BLaER1 treated with 17β-estradiol and CSF1 and Interleukin-3, amounts not matched to agents 10 nM and 100 nM (cell line): ENCODE measurements at regions not wholly inside any gene's neighbourhood (a gene's known extent, or its start where the extent isn't known, plus 50 kb on each side); places are given as distances from the start of the nearest gene placed in this dataset.

ENCODE experiments used
- H3K27ac ChIP-seq, 11 experiments: shearing (Covaris generic); formaldehyde crosslinking; 2 replicates each; pipeline ENCODE4 v1.8.1; 2022
- H3K27me3 ChIP-seq, 11 experiments: shearing (Covaris generic); formaldehyde crosslinking; 2 replicates each; pipeline ENCODE4 v1.8.1; 2022
- H3K36me3 ChIP-seq, 11 experiments: shearing (Covaris generic); formaldehyde crosslinking; 2 replicates each; pipeline ENCODE4 v1.8.1; 2022
- H3K4me1 ChIP-seq, 10 experiments: shearing (Covaris generic); formaldehyde crosslinking; 2 replicates each; pipeline ENCODE4 v1.8.1; 2022
- H3K4me2 ChIP-seq, 11 experiments: shearing (Covaris generic); formaldehyde crosslinking; 2 replicates each; pipeline ENCODE4 v1.8.1; 2022
- H3K4me3 ChIP-seq, 10 experiments: shearing (Covaris generic); formaldehyde crosslinking; 2 replicates each; pipeline ENCODE4 v1.8.1; 2022
- H3K9ac ChIP-seq, 11 experiments: shearing (Covaris generic); formaldehyde crosslinking; 2 replicates each; pipeline ENCODE4 v1.8.1; 2022
- H3K9me3 ChIP-seq, 11 experiments: shearing (Covaris generic); formaldehyde crosslinking; replicated peaks in 1 of 11; 2 replicates each; pipeline ENCODE4 v1.8.1; 2022
- H4K20me1 ChIP-seq, 11 experiments: shearing (Covaris generic); formaldehyde crosslinking; 2 replicates each; pipeline ENCODE4 v1.8.1; 2022
- Cebpa-rat ChIP-seq, 11 experiments: shearing (Covaris generic); IDR thresholded peaks; 2 replicates each; pipeline ENCODE4 v1.8.1; 2022

DNA sequence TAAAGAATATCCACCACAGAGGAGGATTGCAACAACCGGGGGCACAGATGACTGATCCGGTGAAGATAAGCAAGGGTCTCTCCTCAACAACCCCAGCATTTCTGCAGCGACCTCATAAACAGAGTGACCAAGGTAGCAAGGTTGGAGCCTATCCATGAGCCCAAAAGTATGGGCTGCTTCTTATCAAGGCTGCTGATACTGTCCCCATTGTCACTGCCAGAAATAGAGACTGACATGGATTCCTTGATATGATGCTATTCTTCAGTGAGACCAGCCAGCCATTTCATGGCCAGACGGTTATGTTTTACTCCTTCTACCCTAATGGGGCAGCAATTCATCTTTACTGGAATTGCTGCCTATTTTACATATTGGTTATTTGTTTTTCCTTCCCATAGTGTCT lies 61.9 kb upstream of the ARHGAP5 start:
- H4K20me1 ChIP-seq = no peaks in the 10 kb centered on the region
- H3K4me3 ChIP-seq = no peak overlapping the region
- H3K27ac ChIP-seq = no peak overlapping the region
- H3K9ac ChIP-seq = no peak overlapping the region
- no peaks in the 10 kb centered on the region for H3K36me3 ChIP-seq
- peaks cover 6 to 21% (median 10%) of the 10 kb centered on the region in 10 experiments; a peak in 17 of 20 replicates for H3K4me1 ChIP-seq
- no peaks in the 10 kb centered on the region for H3K27me3 ChIP-seq
- no peak for TF ChIP-seq Cebpa-rat (IDR thresholded peaks at IDR 0.05)
- peaks cover 0 to 1% (median 0%) of the 10 kb centered on the region in 11 experiments; a peak in 2 of 22 replicates for H3K9me3 ChIP-seq
- H3K4me2 ChIP-seq = no peak overlapping the region

DNA sequence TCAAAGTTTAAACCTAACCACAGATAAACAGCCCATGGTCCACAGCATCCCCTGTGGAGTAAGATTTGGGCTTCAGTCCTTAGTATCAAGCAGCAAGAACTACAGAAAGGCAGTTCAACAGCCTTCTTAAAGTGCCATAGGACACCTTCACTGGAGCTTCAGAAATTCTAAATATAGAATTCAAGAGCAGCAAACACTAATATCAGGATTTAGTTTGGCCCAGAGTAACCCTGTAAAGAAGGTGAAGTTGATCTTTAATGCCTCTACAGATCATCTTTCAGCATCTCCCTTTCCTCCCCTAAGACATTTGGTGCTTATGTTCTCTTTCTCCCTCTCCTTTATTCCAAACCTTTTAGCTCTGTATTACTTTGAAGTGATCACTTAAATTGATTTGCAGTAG lies 59.5 kb upstream of the ARHGAP5 start:
- Histone ChIP-seq H4K20me1 (no peaks in the 10 kb centered on the region), H3K4me3 (no peak overlapping the region), H3K27ac (no peak overlapping the region), H3K9ac (no peak overlapping the region), H3K27me3 (no peaks in the 10 kb centered on the region), H3K36me3 (no peaks in the 10 kb centered on the region), H3K9me3 (peaks cover 9 to 16% (median 14%) of the 10 kb centered on the region in 11 experiments; a peak in 21 of 22 replicates), H3K4me2 (no peak overlapping the region), H3K4me1 (peaks cover 0 to 10% (median 0%) of the 10 kb centered on the region in 10 experiments; a peak in 2 of 20 replicates)
- no peak for TF ChIP-seq Cebpa-rat (IDR thresholded peaks at IDR 0.05)

DNA sequence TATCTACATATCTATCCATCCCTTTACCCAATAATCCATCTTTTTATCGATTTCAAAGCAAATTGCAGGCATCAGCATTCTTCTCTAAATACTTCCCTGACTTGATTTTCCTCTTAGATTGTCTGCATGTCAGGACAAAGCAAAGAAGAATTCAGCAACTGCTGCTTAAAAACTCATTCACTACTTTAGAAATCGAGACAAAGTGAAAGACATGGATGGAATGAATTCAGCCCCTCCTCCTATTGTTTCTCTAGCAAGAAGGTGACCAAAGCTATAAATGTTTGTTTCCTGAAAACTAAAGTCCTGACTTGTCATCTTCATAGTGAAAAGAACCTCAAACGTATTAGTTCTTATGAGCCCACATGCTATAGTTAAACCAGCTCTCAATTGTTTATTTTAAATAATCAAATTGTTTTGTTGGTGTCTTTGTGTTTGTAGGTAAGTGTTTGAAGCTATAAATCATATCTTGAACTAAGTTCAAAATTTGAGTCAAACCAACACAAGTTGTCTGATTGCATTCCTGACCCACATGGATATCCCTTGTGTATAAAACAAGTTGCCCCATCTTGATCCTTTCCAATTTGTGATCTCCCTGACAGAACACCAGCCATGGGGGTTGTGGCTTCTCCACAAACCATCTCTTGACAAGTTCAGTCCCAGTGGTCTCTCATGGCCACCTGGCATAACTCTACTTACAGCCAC lies 58.6 kb upstream of the ARHGAP5 start:
- Histone ChIP-seq H3K36me3 (no peaks in the 10 kb centered on the region), H3K9me3 (peaks cover 9 to 16% (median 14%) of the 10 kb centered on the region in 11 experiments; a peak in 21 of 22 replicates), H3K4me1 (peaks cover 0 to 10% (median 0%) of the 10 kb centered on the region in 10 experiments; a peak in 2 of 20 replicates), H3K27me3 (no peaks in the 10 kb centered on the region), H3K9ac (no peak overlapping the region), H3K4me2 (peak overlapping the region in 2 of 11 experiments; percentile 15; a peak in 2 of 22 replicates), H4K20me1 (no peaks in the 10 kb centered on the region), H3K27ac (no peak overlapping the region), H3K4me3 (no peak overlapping the region)
- no peak for TF ChIP-seq Cebpa-rat (IDR thresholded peaks at IDR 0.05)

DNA sequence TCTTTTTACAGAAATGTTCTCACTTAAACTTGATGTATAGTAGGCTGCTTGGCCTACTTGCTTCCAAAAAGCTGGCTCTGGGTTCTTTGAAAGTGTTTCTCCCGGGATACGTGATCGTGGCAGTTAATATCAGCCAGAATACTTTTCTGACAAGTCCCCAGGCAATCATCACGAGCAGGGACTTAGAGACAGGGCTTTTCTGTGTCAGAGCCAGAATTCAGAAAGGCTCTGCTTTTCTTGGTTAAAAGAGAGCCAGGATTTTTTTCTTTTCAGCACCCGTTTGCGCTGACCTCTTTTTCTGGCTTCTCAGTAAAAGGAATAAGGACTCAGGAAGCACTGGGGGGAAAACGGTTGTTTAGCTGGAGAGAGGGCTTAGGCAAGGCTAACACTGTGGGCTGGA lies 57.8 kb upstream of the ARHGAP5 start:
- no peak overlapping the region for H3K27ac ChIP-seq
- no peaks in the 10 kb centered on the region for H3K27me3 ChIP-seq
- peaks cover 0 to 10% (median 0%) of the 10 kb centered on the region in 10 experiments; a peak in 2 of 20 replicates for H3K4me1 ChIP-seq
- no peak overlapping the region for H3K4me3 ChIP-seq
- H3K9me3 ChIP-seq = peaks cover 9 to 16% (median 14%) of the 10 kb centered on the region in 11 experiments; a peak in 21 of 22 replicates
- no peak overlapping the region for H3K9ac ChIP-seq
- no peak for TF ChIP-seq Cebpa-rat (IDR thresholded peaks at IDR 0.05)
- no peaks in the 10 kb centered on the region for H3K36me3 ChIP-seq
- H4K20me1 ChIP-seq = no peaks in the 10 kb centered on the region
- H3K4me2 ChIP-seq = no peak overlapping the region; a peak in 1 of 22 replicates

DNA sequence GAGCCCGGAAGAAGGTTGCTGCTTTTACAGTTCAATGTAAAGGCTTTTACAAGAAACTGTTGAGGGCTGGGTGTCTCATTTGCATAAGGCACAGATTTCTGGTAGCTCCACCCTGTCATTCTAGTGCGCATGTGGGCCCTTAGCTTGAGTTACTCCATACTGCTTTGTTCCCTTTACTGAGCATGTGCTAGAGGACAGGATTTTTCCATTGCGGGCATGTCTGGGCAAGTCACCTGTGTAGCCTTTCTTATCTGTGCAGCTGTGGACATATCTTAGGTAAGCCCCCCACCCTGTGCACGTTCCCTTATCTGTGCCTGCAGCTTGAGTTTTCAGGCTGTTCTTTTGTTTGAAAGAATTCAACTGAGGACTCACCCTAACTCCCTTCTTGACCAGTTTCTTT lies 56.2 kb upstream of the ARHGAP5 start:
- no peak overlapping the region for H3K4me3 ChIP-seq
- no peak overlapping the region for H3K4me2 ChIP-seq
- H4K20me1 ChIP-seq = no peaks in the 10 kb centered on the region
- H3K9ac ChIP-seq = no peak overlapping the region
- no peak overlapping the region; a peak in 1 of 22 replicates for H3K27ac ChIP-seq
- H3K9me3 ChIP-seq = peaks cover 9 to 20% (median 14%) of the 10 kb centered on the region in 11 experiments; a peak in 21 of 22 replicates
- no peaks in the 10 kb centered on the region for H3K27me3 ChIP-seq
- TF ChIP-seq Cebpa-rat (IDR thresholded peaks at IDR 0.05) = no peak
- H3K4me1 ChIP-seq = peaks cover 0 to 10% (median 0%) of the 10 kb centered on the region in 10 experiments; a peak in 2 of 20 replicates
- H3K36me3 ChIP-seq = no peaks in the 10 kb centered on the region

DNA sequence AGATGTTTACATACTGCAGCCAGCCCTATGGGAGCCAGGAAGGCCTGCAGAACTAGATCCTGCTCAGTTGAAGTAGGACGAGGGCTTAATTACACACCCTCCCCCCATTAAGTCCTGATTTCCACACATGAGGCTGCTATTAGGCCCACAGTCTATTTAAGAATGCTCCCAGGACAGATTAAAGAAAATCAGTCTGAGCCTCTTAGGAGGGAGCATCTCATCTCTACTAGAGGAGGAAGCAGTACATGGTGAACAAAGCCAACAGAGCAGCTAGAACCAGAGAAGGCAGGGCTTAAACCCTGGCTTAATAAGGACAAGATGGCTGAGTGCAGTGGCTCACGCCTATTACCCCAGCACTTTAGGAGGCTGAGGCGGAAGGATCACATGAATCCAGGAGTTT lies 55.8 kb upstream of the ARHGAP5 start:
- H3K27me3 ChIP-seq = no peaks in the 10 kb centered on the region
- H3K27ac ChIP-seq = no peak overlapping the region; a peak in 1 of 22 replicates
- H4K20me1 ChIP-seq = no peaks in the 10 kb centered on the region
- no peak overlapping the region for H3K4me3 ChIP-seq
- no peak overlapping the region for H3K9ac ChIP-seq
- no peak for TF ChIP-seq Cebpa-rat (IDR thresholded peaks at IDR 0.05)
- no peaks in the 10 kb centered on the region for H3K36me3 ChIP-seq
- H3K4me2 ChIP-seq = no peak overlapping the region
- H3K9me3 ChIP-seq = peaks cover 9 to 20% (median 14%) of the 10 kb centered on the region in 11 experiments; a peak in 21 of 22 replicates
- H3K4me1 ChIP-seq = peaks cover 0 to 10% (median 0%) of the 10 kb centered on the region in 10 experiments; a peak in 2 of 20 replicates

DNA sequence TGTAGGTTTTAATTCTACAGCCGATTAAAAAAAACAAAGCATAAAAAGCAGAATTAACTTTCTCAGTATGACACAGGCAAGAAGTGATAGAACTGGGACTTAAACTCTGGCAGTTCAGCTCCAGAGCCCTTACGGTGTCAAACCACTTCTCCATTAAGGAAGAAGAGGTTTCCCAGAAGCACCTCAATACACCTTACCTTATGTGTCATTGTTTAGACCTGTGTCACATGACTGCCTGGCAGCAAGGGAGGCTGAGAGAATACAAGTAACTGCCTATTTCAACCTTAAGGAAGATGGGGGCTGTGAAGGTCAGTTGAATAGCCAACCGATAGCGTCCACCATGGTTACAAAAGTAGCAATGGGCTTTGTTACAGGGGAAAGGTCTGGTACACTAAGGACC lies 54.6 kb upstream of the ARHGAP5 start:
- Histone ChIP-seq H3K27ac (no peak overlapping the region), H3K27me3 (no peaks in the 10 kb centered on the region), H4K20me1 (no peaks in the 10 kb centered on the region), H3K4me2 (no peak overlapping the region), H3K9me3 (peaks cover 9 to 20% (median 14%) of the 10 kb centered on the region in 11 experiments; a peak in 21 of 22 replicates), H3K4me3 (no peak overlapping the region), H3K4me1 (peaks cover 0 to 10% (median 0%) of the 10 kb centered on the region in 10 experiments; a peak in 2 of 20 replicates), H3K9ac (no peak overlapping the region), H3K36me3 (no peaks in the 10 kb centered on the region)
- no peak for TF ChIP-seq Cebpa-rat (IDR thresholded peaks at IDR 0.05)

DNA sequence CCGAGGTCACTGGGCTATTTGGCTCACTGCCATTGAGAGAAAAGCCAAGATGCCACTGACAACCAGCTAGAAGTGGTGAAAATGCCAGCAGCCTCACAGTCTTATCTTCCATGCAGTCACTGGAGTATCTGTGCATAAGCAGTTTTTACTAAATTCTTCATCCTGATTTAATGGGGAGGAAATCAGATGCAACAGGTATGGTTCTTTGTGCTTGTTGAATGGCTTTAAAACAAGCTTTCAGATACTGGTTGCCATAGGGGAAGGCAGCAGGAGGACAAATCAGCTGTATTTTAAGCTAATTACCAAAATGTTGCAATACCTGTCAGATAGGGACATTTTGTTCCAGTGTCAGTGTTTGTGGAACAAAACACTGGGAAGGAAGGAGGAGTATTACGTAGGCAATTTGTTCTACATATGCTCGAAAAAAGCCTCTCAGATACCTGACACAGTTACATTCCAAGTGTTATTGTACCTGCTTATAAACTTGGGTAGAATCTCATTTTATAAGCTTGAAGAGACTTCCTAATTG lies 54.1 kb upstream of the ARHGAP5 start:
- H3K27me3 ChIP-seq = no peaks in the 10 kb centered on the region
- H3K9ac ChIP-seq = no peak overlapping the region
- no peaks in the 10 kb centered on the region for H4K20me1 ChIP-seq
- H3K27ac ChIP-seq = no peak overlapping the region
- no peak overlapping the region for H3K4me2 ChIP-seq
- H3K9me3 ChIP-seq = peaks cover 9 to 20% (median 14%) of the 10 kb centered on the region in 11 experiments; a peak in 21 of 22 replicates
- no peaks in the 10 kb centered on the region for H3K36me3 ChIP-seq
- peaks cover 0 to 13% (median 1%) of the 10 kb centered on the region in 10 experiments; a peak in 10 of 20 replicates for H3K4me1 ChIP-seq
- TF ChIP-seq Cebpa-rat (IDR thresholded peaks at IDR 0.05) = no peak
- no peak overlapping the region for H3K4me3 ChIP-seq

DNA sequence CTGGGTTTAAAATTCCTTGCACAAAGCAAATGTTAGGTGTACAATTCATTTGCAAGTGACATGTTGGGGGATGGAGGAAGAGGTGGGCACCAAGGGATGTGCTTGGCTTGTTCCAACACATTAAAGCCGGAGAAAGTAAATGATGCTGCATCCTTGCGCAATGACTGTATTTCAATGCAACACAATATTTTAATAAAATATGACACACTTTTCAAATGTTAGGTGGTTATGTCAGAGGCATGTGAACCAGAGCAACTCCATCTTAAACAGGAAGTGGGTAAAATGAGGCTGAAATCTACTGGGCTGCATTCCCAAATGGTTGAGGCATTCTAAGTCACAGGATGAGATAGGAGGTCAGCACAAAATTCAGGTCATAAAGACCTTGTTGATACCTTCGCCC lies 53.6 kb upstream of the ARHGAP5 start:
- H3K4me2 ChIP-seq = no peak overlapping the region
- TF ChIP-seq Cebpa-rat (IDR thresholded peaks at IDR 0.05) = peak in 4 of 11 experiments; percentile 18 to 72 (median 33); a peak in 5 of 22 replicates
- no peak overlapping the region for H3K27ac ChIP-seq
- H4K20me1 ChIP-seq = no peaks in the 10 kb centered on the region
- H3K4me1 ChIP-seq = peaks cover 3 to 15% (median 7%) of the 10 kb centered on the region in 10 experiments; a peak in 19 of 20 replicates
- no peak overlapping the region for H3K9ac ChIP-seq
- no peaks in the 10 kb centered on the region for H3K36me3 ChIP-seq
- H3K9me3 ChIP-seq = peaks cover 9 to 20% (median 14%) of the 10 kb centered on the region in 11 experiments; a peak in 21 of 22 replicates
- no peaks in the 10 kb centered on the region for H3K27me3 ChIP-seq
- no peak overlapping the region for H3K4me3 ChIP-seq
